Neural cell (in vitro differentiated cells): ENCODE measurements at regions not wholly inside any gene's neighbourhood (a gene's known extent, or its start where the extent isn't known, plus 50 kb on each side); places are given as distances from the start of the nearest gene placed in this dataset.

Experiments
- H2AFZ ChIP-seq: fragments of 200-600, 300-800 bp; sonication (generic), shearing (Covaris generic); 2 replicates; pipeline ENCODE4 v1.6.0; 2014; ENCODE audit warnings: low read depth, mild to moderate bottlenecking, antibody characterized with exemption, low read length, moderate library complexity
- H3F3A ChIP-seq: fragments of 200-600 bp; shearing (Covaris generic); 2 replicates; pipeline ENCODE4 v1.6.1; 2016; ENCODE audit warnings: mild to moderate bottlenecking, moderate library complexity, mixed read lengths, antibody characterized with exemption, low read length; ENCODE audit not compliant: insufficient read depth, poor library complexity, severe bottlenecking
- H3K27ac ChIP-seq: fragments of 200-600, 300-800 bp; sonication (generic), shearing (Covaris generic); 2 replicates; pipeline ENCODE4 v1.5.1; 2014; ENCODE audit warnings: mild to moderate bottlenecking, low read length, moderate library complexity
- H3K27me3 ChIP-seq: fragments of 300-800, 200-600 bp; sonication (generic), shearing (Covaris generic); 2 replicates; pipeline ENCODE4 v1.6.0; 2014; ENCODE audit warnings: mild to moderate bottlenecking, low read depth, low read length, moderate library complexity; ENCODE audit not compliant: insufficient read depth
- H3K36me3 ChIP-seq: fragments of 300-800, 200-600 bp; sonication (generic), shearing (Covaris generic); 2 replicates; pipeline ENCODE4 v1.5.1; 2014; ENCODE audit warnings: mild to moderate bottlenecking, antibody characterized with exemption, low read length, moderate library complexity; ENCODE audit not compliant: insufficient read depth
- H3K4me2 ChIP-seq: fragments of 300-800, 200-600 bp; sonication (generic), shearing (Covaris generic); 2 replicates; pipeline ENCODE4 v1.6.0; 2014; ENCODE audit warnings: mild to moderate bottlenecking, low read length
- H3K4me3 ChIP-seq: fragments of 300-800, 200-600 bp; sonication (generic), shearing (Covaris generic); 2 replicates; pipeline ENCODE4 v1.5.1; 2014; ENCODE audit warnings: mild to moderate bottlenecking, low read length, moderate library complexity
- H3K79me2 ChIP-seq: fragments of 200-600 bp; shearing (Covaris generic); replicated peaks from 2 replicates; pipeline ENCODE4 v1.6.0; 2014; ENCODE audit warnings: mild to moderate bottlenecking, low read length, moderate library complexity; ENCODE audit not compliant: insufficient read depth
- H3K9ac ChIP-seq: fragments of 300-800, 200-600 bp; sonication (generic), shearing (Covaris generic); 2 replicates; pipeline ENCODE4 v1.6.1; 2016; ENCODE audit warnings: mild to moderate bottlenecking, low read length, mixed read lengths
- H3K9me2 ChIP-seq: fragments of 200-600 bp; shearing (Covaris generic); 2 replicates; pipeline ENCODE4 v1.6.1; 2016; ENCODE audit warnings: mild to moderate bottlenecking, low read length, mixed read lengths; ENCODE audit not compliant: insufficient read depth
- H3K9me3 ChIP-seq: fragments of 200-600, 300-800 bp; sonication (generic), shearing (Covaris generic); 2 replicates; pipeline ENCODE4 v1.6.1; 2016; ENCODE audit warnings: mild to moderate bottlenecking, mixed run types, low read length, moderate library complexity, mixed read lengths
- H4K20me1 ChIP-seq: fragments of 200-600 bp; shearing (Covaris generic); 2 replicates; pipeline ENCODE4 v1.6.1; 2016; ENCODE audit warnings: mild to moderate bottlenecking, mixed run types; ENCODE audit not compliant: insufficient read depth
- EP300 ChIP-seq: fragments of 450-650 bp; conservative IDR thresholded peaks from 2 replicates; pipeline ENCODE4 v1.6.1; 2014; ENCODE audit warnings: antibody characterized with exemption, mild to moderate bottlenecking, moderate library complexity; ENCODE audit not compliant: poor library complexity, severe bottlenecking
- EZH2 ChIP-seq: fragments of 200-600, 300-800 bp; shearing (Covaris generic), sonication (generic); IDR thresholded peaks from 2 replicates; pipeline ENCODE4 v1.6.1; 2014; ENCODE audit warnings: antibody characterized with exemption, low read length, borderline replicate concordance, mild to moderate bottlenecking; ENCODE audit not compliant: insufficient read depth, poor library complexity, severe bottlenecking
- MXI1 ChIP-seq: fragments of 450-650 bp; conservative IDR thresholded peaks from 2 replicates; pipeline ENCODE4 v1.6.1; 2014; ENCODE audit warnings: antibody characterized with exemption, mild to moderate bottlenecking; ENCODE audit not compliant: poor library complexity, severe bottlenecking
- POLR2AphosphoS5 ChIP-seq: IDR thresholded peaks from 2 replicates; pipeline ENCODE4 v1.6.1; 2012
- RAD21 ChIP-seq: fragments of 450-650 bp; conservative IDR thresholded peaks from 2 replicates; pipeline ENCODE4 v1.6.1; 2014; ENCODE audit warnings: antibody characterized with exemption, mild to moderate bottlenecking, moderate library complexity
- REST ChIP-seq: IDR thresholded peaks from 2 replicates; pipeline ENCODE4 v1.6.1; 2012; ENCODE audit warnings: borderline replicate concordance
- SMC3 ChIP-seq: fragments of 450-650 bp; conservative IDR thresholded peaks from 2 replicates; pipeline ENCODE4 v1.6.1; 2014; ENCODE audit warnings: antibody characterized with exemption, mild to moderate bottlenecking, moderate library complexity; ENCODE audit not compliant: poor library complexity
- TAF1 ChIP-seq: IDR thresholded peaks from 2 replicates; pipeline ENCODE4 v1.6.1; 2012; ENCODE audit warnings: low read depth
- TF ChIP-seq, protein P1 (sequence below): fragments of 450-650 bp; IDR thresholded peaks from 2 replicates; pipeline ENCODE4 v1.5.1; 2014; ENCODE audit warnings: antibody characterized with exemption, mild to moderate bottlenecking, moderate library complexity; ENCODE audit not compliant: poor library complexity, severe bottlenecking

- Histone ChIP-seq H3K4me2 (no peak overlapping the region), H3K9me3 (no peaks in the 10 kb centered on the region), H4K20me1 (no peaks in the 10 kb centered on the region), H3K27ac (no peak overlapping the region), H2AFZ (no peak overlapping the region), H3K9me2 (no peaks in the 10 kb centered on the region), H3K27me3 (no peaks in the 10 kb centered on the region), H3K36me3 (no peaks in the 10 kb centered on the region), H3F3A (no peaks in the 10 kb centered on the region), H3K79me2 (no peaks in the 10 kb centered on the region), H3K4me3 (no peak overlapping the region), H3K9ac (no peak overlapping the region)
- TF ChIP-seq TAF1 (no peak), SMC3 (no peak), EP300 (no peak)
- TF ChIP-seq, protein P1, sequence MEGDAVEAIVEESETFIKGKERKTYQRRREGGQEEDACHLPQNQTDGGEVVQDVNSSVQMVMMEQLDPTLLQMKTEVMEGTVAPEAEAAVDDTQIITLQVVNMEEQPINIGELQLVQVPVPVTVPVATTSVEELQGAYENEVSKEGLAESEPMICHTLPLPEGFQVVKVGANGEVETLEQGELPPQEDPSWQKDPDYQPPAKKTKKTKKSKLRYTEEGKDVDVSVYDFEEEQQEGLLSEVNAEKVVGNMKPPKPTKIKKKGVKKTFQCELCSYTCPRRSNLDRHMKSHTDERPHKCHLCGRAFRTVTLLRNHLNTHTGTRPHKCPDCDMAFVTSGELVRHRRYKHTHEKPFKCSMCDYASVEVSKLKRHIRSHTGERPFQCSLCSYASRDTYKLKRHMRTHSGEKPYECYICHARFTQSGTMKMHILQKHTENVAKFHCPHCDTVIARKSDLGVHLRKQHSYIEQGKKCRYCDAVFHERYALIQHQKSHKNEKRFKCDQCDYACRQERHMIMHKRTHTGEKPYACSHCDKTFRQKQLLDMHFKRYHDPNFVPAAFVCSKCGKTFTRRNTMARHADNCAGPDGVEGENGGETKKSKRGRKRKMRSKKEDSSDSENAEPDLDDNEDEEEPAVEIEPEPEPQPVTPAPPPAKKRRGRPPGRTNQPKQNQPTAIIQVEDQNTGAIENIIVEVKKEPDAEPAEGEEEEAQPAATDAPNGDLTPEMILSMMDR: no peak
These were observed 189.9 kb upstream of the DCC start for GRCh38 chr18:52150050-52150449.

DNA sequence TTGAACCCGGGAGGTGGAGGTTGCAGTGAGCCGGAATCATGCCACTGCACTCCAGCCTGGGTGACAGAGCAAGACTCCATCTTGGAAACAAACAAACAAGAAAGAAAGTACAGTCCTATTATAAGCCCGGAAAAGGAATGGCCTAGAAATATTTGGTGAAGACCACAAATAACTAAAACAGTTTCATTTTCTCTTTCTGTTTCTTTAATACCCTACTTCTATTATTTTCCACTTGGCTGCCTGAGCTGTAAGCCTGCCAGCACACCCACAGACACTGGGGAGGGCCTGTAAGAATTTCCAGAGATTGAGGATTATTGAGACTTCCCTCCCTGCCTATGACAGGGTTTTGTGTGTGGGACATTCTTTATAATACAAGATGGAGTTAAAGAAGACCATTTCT, 188.0 kb upstream of the DCC start:
- Histone ChIP-seq H3K9me2 (no peaks in the 10 kb centered on the region), H2AFZ (no peak overlapping the region), H3F3A (no peaks in the 10 kb centered on the region), H3K27me3 (no peaks in the 10 kb centered on the region), H3K4me2 (no peak overlapping the region), H3K27ac (no peak overlapping the region), H4K20me1 (no peaks in the 10 kb centered on the region), H3K9me3 (no peaks in the 10 kb centered on the region), H3K9ac (no peak overlapping the region), H3K4me3 (no peak overlapping the region), H3K79me2 (no peaks in the 10 kb centered on the region), H3K36me3 (no peaks in the 10 kb centered on the region)
- TF ChIP-seq SMC3: no peak
- TF ChIP-seq POLR2AphosphoS5: no peak
- TF ChIP-seq, protein P1: no peak
- no peak for TF ChIP-seq TAF1
- no peak for TF ChIP-seq MXI1
- no peak for TF ChIP-seq EZH2
- TF ChIP-seq EP300: no peak
- TF ChIP-seq RAD21: no peak
- TF ChIP-seq REST: no peak
